ENCODE measurements at regions not wholly inside any gene's neighbourhood (a gene's known extent, or its start where the extent isn't known, plus 50 kb on each side); places are given as distances from the start of the nearest gene placed in this dataset.
"Not testable (repeated sequence)": the region's sequence is repeated elsewhere in the genome, so short reads cannot be mapped to it uniquely, and the experiment has no call there.

DNA sequence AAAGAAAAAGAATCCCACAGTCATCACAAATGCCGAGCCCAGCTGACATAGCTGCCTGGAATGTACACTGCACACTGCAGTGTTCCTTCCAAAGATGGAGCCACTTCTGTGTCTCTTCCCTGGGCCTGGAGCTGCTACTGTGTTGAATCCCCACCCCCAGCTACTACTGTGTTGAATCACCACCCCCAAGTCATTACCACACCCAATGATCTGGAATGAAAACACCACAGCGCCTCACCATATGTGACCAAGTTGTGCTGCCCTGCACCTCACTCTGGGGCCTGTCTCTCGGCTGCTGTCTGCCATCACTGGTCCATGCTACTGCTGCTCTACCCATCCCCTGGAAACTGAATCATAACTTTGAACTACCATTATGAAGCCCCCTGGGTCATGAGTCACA is 861.2 kb downstream of the UQCRFS1 start:
- Histone ChIP-seq H3K27me3 (no peaks in the 10 kb centered on the region), H3K9me3 (no peaks in the 10 kb centered on the region), H3K4me3 (no peak overlapping the region), H3K36me3 (no peaks in the 10 kb centered on the region), H3K4me1 (no peaks in the 10 kb centered on the region), H3K27ac (no peak overlapping the region), H3K9ac (ENCODE audit: low read depth in 2 of 2, low read length in 2 of 2) (no peak overlapping the region)
- TF ChIP-seq CTCF (IDR thresholded peaks at IDR 0.05): no peak
- DNase-seq: no peak
- intact Hi-C loops (cut with DNase I): no loop called here

DNA sequence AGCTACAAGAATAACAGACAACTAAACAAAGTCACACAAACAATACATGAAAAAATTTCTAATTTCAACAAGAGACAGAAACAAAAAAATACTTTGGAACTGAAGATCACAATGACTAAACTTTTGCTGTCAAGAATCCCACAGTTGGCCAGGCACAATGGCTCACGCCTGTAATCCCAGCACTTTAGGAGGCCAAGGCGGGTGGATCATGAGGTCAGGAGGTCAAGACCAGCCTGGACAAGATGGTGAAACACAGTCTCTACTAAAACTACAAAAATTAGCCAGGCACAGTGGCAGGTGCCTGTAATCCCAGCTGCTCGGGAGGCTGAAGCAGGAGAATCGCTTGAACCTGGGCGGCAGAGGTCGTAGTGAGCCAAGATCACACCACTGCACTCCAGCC is 861.6 kb downstream of the UQCRFS1 start:
- DNase-seq; H3K27ac ChIP-seq; H3K4me1 ChIP-seq; H3K36me3 ChIP-seq; intact Hi-C loops (cut with DNase I); H3K9ac ChIP-seq (ENCODE audit: low read depth in 2 of 2, low read length in 2 of 2); H3K4me3 ChIP-seq; H3K9me3 ChIP-seq; H3K27me3 ChIP-seq: not testable (repeated sequence)

GRCh38 chr19:28350673-28351072 is 862.3 kb downstream of the UQCRFS1 start:
- no peaks in the 10 kb centered on the region for H3K27me3 ChIP-seq
- H3K27ac ChIP-seq: no peak overlapping the region
- no peak for TF ChIP-seq CTCF (IDR thresholded peaks at IDR 0.05)
- no peaks in the 10 kb centered on the region for H3K9me3 ChIP-seq
- no peak overlapping the region for H3K4me3 ChIP-seq
- no peak for DNase-seq
- no peak overlapping the region for H3K9ac ChIP-seq (ENCODE audit: low read depth in 2 of 2, low read length in 2 of 2)
- intact Hi-C loops (cut with DNase I): no loop called here
- no peaks in the 10 kb centered on the region for H3K4me1 ChIP-seq
- no peaks in the 10 kb centered on the region for H3K36me3 ChIP-seq

DNA sequence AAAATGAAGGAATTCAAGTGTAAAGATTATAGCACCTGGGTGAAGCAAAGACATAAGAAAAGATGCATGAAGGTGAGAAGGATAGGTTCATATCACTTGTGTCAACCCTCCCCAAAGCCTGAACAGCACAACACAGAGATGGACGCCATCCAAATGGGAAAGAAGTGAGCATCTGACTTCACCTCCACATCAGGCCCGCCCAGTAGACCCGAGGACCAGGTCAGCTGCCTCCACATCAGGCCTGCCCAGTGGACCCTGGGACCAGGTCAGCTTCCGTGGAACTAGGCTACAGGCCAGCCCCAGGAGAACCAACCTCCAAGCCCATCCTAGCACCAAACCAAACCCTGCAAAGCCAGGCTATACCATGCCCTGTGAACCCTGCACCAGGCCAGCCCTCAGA is 862.9 kb downstream of the UQCRFS1 start:
- Histone ChIP-seq H3K4me3 (no peak overlapping the region), H3K9me3 (no peaks in the 10 kb centered on the region), H3K27me3 (no peaks in the 10 kb centered on the region), H3K36me3 (no peaks in the 10 kb centered on the region), H3K27ac (no peak overlapping the region), H3K4me1 (no peaks in the 10 kb centered on the region), H3K9ac (ENCODE audit: low read depth in 2 of 2, low read length in 2 of 2) (no peak overlapping the region)
- DNase-seq: no peak
- intact Hi-C loops (cut with DNase I): no loop called here
- TF ChIP-seq CTCF (IDR thresholded peaks at IDR 0.05): no peak

DNA sequence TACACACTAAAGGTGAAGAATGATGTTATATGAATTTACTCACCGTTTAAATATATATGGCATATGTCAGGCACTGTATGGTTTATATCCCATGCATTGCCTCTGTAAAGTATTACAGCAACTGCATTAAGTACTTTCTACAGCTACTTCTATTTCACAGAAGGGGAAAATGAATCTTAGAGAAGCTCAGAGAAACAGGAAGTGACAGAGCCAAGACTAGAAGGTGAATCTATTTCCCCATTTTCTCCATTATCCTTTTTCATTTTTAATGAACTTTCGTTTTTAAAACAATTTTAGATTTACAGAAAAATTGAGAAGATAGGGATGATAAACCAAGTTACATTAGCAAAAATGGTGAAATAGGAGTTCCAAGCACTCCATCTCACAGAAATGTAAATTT is 863.3 kb downstream of the UQCRFS1 start:
- TF ChIP-seq CTCF (IDR thresholded peaks at IDR 0.05): no peak

DNA sequence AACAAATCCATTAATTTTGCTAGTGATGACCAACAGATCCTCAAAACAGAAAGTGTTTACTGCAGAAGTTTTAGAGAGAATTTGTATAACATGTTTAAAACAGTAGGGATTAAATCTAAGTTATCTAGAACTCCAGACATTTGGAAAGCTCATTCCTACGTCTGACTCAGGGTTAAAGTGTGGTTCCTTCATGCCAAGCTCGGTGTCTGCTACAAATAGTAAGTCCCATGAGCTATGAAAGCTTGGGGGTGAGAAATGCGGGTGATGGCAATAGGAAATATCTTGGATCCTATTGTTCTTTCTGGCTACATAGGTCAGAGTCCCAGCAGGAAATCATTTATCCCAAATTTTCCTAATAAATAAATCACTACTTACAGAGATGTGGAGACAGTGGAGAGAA is 867.1 kb downstream of the UQCRFS1 start:
- no peak overlapping the region for H3K4me3 ChIP-seq
- no peaks in the 10 kb centered on the region for H3K9me3 ChIP-seq
- no peaks in the 10 kb centered on the region for H3K36me3 ChIP-seq
- H3K27ac ChIP-seq: no peak overlapping the region
- no peak for DNase-seq
- TF ChIP-seq CTCF (IDR thresholded peaks at IDR 0.05): no peak
- intact Hi-C loops (cut with DNase I): no loop called here
- H3K4me1 ChIP-seq: no peaks in the 10 kb centered on the region
- H3K27me3 ChIP-seq: no peaks in the 10 kb centered on the region
- no peak overlapping the region for H3K9ac ChIP-seq (ENCODE audit: low read depth in 2 of 2, low read length in 2 of 2)

More for the DNA sequence above, 863.3 kb downstream of the UQCRFS1 start:
- no peak for DNase-seq
- Histone ChIP-seq H3K27me3 (no peaks in the 10 kb centered on the region), H3K4me1 (no peaks in the 10 kb centered on the region), H3K9ac (ENCODE audit: low read depth in 2 of 2, low read length in 2 of 2) (no peak overlapping the region), H3K36me3 (no peaks in the 10 kb centered on the region), H3K4me3 (no peak overlapping the region), H3K27ac (no peak overlapping the region), H3K9me3 (no peaks in the 10 kb centered on the region)
- intact Hi-C loops (cut with DNase I): no loop called here
